NCI-H128 (cell line): ENCODE measurements at regions not wholly inside any gene's neighbourhood (a gene's known extent, or its start where the extent isn't known, plus 50 kb on each side); places are given as distances from the start of the nearest gene placed in this dataset.
"Not testable (repeated sequence)": the region's sequence is repeated elsewhere in the genome, so short reads cannot be mapped to it uniquely, and the experiment has no call there.

Experiments
- DNase-seq: peaks from one replicate; lab custom pipeline; 2025; ENCODE audit not compliant: unreplicated experiment; lab: John Stamatoyannopoulos, UW

DNA sequence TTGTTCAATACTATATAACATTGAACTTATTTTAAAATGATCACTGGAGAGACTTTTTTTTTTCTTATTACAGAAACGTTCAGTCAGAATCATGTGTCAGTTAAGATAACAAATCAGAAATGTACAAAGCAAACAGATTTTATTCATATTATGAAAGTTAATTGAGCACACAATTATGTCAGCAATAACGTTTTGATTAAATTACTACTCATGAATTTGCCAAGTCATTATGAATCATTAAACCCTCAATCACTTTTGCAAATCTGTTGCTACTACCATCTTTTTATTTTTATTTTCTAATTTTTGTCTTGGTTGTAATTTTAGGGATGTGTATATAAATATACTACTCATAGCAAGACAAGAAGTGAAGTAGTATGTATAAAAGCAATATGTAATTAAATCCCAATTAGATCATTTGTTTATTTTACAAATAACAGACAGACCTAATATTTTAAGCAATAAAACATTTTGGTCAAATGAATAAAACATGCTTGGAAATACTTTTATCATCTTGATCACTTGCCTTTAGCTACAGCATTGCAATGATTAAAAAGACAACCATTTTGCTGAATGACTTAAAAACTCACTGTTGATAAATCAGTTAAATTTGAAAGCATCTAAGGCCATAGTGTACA, 893.4 kb upstream of the MIR17HG start:
- DNase-seq: no peak

GRCh38 chr13:90455067-90455466, 892.4 kb upstream of the MIR17HG start:
- DNase-seq: no peak

DNA sequence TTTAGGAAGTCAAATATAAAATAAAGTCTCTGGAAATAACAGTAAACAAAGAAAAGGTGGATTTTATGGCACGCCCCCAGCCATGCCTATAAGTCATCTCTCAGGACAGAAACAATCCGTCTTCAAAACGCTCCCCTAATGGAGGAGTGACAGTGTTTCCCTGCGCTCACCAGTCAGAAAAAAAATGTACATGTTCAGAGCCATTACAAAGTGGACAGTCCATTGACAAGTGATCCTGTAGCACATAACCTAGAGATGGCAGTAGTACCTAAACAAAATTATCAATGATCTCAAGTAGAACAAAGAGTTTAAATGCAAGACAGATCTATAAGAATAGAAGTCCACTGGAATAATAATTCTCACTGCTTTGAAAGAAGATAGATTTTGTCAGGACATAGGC, 891.7 kb upstream of the MIR17HG start:
- no peak for DNase-seq

DNA sequence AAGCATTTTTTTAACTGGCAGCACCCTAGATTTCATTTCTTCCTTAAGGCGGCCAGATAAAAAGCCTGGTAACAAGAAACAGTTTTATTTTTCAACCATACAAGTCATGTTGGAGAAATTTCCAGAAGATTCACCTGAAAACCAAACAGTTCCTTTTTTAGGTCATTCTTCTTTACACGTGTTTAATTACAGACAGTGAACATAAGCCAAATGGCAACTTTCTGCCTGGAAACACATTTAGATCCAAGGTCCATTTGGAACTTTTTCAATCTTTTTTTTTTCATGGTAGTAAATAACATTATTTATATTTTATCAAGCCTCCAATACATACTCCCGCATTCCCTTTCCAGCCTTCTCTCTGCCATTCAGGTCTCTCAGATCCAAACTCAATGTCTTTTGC, 886.1 kb upstream of the MIR17HG start:
- no peak for DNase-seq

- DNase-seq: no peak
These were observed 870.3 kb upstream of the MIR17HG start for GRCh38 chr13:90477216-90477615.

DNA sequence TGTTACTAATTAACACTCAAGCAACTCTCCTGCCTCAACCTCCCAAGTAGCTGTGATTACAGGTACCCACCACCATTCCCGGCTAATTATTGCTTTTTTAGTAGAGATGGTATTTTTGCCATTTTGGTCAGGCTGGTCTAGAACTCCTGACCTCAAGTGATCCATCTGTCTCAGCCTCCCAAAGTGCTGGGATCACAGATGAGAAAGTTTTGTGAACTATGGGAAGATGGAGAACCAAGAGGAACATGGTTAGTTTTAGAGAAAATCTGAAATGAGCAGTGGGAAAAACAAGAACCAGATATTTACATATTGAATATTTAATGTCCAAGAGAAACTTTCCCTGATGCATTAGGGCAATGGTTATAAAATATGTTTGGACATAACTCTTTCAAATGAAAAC, 863.6 kb upstream of the MIR17HG start:
- no peak for DNase-seq

GRCh38 chr13:90485436-90485835, 862.1 kb upstream of the MIR17HG start:
- no peak for DNase-seq

- no peak for DNase-seq
These were observed 854.6 kb upstream of the MIR17HG start for GRCh38 chr13:90492872-90493271.

DNA sequence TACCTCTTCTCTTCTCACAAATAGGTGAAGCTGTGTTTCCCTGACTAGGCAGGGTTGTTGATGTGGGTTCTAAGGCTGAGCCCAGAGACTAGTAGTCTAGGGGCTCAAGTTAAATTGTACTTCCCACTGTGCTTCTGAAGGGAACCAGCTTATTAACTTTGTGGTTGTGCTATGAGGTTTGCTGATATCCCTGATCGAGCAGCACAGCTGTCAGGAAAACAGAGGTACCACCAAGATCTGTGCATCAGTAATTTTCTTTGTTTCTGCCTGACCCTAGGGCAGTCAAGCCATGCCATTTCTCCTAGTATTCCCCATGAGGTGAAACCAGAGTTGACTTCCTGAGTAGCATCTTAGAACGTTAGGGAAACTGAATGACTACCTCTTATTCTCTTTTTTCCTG, 853.8 kb upstream of the MIR17HG start:
- DNase-seq: no peak

- DNase-seq: not testable (repeated sequence)
These were observed 852.6 kb upstream of the MIR17HG start for GRCh38 chr13:90494849-90495248.

DNA sequence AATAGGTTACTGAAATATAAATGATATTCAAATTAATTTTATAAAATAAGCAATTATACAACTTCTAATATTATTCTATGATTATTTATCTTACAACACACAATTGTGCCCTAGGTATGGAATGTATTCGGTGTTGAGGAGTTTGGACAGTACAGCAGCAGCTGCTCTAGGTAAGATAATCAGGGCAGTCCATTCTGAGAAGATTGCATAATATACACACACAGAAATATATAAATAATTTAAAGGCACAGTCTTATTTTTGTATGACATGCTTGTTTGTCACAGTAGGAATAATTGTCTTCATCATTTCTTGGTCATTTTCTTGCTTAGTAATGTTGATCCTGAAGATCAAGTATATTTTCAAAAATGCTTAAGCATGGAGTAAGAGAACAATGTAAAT, 849.4 kb upstream of the MIR17HG start:
- no peak for DNase-seq

DNA sequence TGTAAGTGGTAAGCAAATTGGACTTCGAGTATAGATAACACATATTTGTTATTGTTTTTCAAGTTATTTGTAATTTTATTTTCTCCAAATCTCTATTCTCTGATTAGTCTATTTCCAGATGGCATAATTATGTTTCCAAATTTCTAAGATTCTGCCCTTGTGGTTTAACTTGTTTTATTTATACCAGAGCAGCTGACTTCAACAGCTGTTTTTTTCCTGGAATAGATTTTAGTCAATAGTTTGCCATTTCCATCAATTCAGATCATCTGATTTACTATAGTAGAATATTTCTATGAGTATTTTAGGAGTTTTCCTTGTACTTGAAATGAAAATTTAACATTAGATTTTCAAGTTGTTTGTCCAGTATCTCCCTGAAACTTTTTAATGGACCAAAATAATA, 848.7 kb upstream of the MIR17HG start:
- DNase-seq: no peak

DNA sequence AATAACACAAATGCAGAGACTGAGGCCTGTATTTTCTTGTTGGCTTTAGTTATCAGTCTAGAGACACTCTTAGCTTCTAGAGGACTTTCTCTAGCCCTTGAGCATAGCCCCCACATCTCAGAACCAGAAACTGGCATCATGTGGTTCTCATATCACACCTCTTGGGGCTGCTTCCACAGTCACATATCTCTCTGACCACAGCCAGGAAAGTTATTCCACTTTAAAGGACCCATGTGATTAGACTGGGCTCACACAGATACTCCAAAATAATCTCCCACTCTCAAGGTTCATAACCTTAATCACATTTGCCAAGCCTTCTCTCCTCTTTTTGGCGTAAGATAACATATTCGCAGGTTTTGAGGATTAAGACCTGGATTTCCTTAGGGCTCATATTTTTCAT, 846.9 kb upstream of the MIR17HG start:
- DNase-seq: no peak

GRCh38 chr13:90502153-90502552, 845.3 kb upstream of the MIR17HG start:
- DNase-seq: no peak

GRCh38 chr13:90502762-90503161, 844.7 kb upstream of the MIR17HG start:
- DNase-seq: no peak

- no peak for DNase-seq
These were observed 837.2 kb upstream of the MIR17HG start for GRCh38 chr13:90510319-90510718.

DNA sequence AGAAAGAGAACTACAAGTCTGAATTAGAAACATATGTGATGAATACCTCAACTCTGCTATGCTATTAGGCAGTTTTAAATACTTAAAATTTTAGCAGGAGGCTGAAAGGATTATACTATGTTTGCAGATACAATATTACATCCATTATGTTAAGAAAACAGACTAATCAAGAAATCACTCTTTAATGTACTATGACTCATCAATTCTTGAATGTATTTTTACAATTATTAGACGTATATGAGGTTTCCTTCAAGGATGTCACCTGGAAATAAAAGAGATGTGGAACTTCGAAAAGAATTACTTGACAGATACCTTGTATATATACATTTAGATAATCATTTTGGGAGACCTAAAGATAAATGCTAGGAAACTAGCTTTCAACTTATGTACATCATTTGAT, 835.6 kb upstream of the MIR17HG start:
- no peak for DNase-seq

DNA sequence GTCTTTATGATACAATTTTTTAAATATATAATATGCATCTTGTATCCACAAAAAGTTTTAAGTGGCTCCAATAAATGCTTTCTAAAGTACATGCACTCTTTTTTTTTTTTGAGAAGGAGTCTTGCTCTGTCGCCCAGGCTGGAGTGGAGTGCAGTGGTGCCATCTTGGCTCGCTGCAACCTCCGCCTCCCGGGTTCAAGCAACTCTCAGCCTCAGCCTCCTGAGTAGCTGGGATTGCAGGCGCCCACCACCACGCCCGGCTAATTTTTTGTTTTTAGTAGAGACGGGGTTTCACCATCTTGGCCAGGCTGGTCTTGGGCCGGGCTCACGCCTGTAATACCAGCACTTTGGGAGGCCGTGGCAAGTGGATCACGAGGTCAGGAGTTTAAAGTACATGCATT, 832.8 kb upstream of the MIR17HG start:
- DNase-seq: not testable (repeated sequence)

DNA sequence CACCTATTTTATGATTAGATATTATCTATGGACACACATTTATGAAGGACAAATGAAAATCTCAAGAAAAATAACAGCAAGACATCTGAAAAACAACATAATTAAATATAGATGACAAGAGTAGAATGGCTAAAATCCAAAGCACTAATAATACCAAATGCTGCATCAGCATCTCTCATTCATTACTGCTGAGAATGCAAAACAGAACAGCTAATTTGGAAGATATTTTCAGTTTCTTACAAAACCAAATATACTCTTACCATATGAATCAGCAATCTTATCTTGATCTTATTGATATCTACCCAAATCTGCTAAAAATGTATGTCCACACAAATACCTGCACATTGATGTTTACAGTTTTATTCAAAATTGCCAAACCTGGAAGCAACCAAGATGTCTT, 829.1 kb upstream of the MIR17HG start:
- DNase-seq: no peak

DNA sequence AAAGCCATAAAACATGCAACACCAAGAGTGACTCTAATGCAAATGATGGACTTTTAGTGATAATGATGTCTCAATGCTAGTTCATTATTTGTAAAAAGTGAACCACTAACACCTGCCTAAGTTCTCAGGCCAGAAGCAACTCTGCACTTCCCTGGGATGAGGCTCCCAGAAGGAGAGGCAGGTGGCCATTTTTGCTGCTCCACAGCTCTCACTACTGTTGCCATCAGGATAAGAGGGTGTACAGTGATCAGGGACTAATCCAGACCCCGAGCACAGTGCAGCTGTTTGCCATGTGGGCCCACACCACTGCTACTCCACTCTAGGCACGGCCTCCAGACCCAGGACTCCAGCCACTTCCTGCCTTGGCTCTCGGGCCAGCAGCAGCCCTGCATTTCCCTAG, 828.3 kb upstream of the MIR17HG start:
- DNase-seq: no peak

DNA sequence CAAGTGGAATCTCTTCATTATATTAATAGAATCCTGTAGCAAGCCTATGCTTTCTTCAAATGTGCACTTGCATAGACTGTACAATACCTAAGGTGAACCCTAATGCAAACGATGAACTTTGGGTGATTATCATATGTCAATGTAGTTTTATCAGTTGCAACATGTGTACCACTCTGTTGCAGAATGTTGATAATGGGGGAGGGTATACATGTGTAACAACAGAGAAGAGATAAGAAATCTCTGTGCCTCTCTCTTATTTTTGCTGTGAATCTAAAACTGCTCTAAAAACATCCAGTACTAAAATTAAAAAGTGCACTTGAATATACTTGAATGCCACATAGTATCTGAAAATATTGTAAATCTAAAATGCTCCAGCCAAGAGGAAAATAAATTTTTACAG, 820.8 kb upstream of the MIR17HG start:
- DNase-seq: no peak

DNA sequence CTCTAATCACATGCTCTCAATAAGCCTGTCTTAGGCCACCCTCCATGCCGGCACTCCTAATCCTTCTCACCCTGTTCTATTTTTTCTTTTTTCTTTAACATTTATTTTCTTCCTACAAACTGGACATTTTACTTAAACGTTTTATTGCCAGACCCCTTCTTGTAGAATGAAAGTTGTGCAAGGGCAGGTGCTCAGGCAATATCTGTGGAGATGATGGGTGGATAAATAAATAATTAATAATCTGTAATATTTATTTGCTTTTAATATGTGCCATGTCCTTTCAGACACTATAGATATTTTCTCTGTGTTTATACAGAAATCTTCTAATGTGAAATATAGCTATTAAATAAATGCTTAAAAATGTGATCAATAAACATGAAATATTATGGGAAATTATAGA, 815.7 kb upstream of the MIR17HG start:
- no peak for DNase-seq

DNA sequence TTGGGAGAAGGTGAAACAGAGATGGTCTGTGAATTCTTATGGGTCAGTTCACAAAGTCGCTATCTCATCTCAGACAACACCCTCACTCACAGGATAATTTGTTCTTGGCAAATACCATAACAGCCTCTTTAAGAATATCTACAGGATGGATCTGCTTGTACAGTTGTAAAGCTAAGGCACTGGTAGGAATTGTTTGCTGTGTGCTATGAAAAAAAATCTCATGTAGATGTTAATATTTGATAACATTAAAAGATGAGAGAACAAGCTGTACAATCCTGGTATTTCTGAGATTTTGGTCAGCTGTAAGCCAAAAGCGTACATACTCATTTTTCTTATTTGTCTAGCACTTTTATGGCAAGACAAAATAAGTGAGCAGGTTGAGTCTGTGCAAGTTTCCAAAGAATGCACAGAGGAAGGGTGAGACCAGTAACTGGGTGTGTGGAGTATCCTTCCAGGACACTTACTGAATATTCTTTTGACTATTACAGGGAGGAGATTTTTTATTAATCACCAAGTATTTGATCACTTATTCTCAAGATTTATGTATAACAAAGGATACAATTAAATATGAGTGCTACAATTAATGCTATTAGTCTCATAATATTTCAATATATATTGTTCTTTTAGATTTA, 814.5 kb upstream of the MIR17HG start:
- no peak for DNase-seq
